ENCODE measurements at regions not wholly inside any gene's neighbourhood (a gene's known extent, or its start where the extent isn't known, plus 50 kb on each side); places are given as distances from the start of the nearest gene placed in this dataset.

GRCh38 chr2:191782351-191782750 is 64.5 kb downstream of the CAVIN2 start:
- TF ChIP-seq CTCF (IDR thresholded peaks at IDR 0.05) (no peak), POLR2A (IDR thresholded peaks at IDR 0.05) (no peak), EP300 (IDR thresholded peaks at IDR 0.05) (no peak)

All from tibial nerve (tissue), 4 donors.